ENCODE measurements at regions not wholly inside any gene's neighbourhood (a gene's known extent, or its start where the extent isn't known, plus 50 kb on each side); places are given as distances from the start of the nearest gene placed in this dataset.

DNA sequence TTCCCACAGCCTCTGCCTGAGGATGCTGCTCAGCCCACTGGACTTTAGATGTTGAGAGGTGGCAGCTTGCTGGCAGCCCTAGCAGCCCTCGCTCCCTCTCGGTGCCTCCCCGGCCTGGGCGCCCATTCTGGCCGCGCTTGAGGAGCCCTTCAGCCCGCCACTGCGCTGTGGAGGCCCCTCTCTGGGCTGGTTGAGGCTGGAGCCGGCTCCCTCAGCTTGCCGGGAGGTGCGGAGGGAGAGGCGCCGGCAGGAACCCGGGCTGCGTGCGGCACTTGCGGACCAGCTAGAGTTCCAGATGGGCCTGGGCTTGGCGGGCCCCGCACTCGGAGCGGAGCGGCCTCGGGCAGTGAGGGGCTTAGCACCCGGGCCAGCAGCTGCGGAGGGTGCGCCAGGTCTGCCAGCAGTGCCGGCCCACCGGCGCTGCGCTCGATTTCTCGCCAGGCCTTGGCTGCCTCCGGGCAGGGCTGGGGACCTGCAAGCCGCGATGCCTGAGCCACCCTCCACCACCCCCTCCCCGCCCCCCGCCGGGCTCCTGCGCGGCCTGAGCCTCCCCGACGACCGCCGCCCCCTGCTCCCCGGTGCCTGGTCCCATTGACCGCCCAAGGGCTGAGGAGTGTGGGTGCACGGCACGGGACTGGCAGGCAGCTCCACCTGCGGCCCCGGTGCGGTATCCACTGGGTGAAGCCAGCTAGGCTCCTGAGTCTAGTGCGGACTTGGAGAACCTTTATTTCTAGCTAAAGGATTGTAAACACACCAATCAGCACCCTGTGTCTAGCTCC lies 446.2 kb downstream of the INSC start:
- peaks cover 9% of the 10 kb centered on the region for H3K4me1 ChIP-seq (ENCODE audit: control insufficient read depth, insufficient read depth, low read length)
- 99% methylated on average over 41 of the region's 52 CpGs for WGBS (ENCODE audit: insufficient coverage)
- H3K9me3 ChIP-seq (ENCODE audit: control insufficient read depth, insufficient read depth, low read length), result no peaks in the 10 kb centered on the region
- H3K36me3 ChIP-seq (ENCODE audit: control insufficient read depth, insufficient read depth, low read length), result no peaks in the 10 kb centered on the region
- no peak overlapping the region for H3K4me3 ChIP-seq (ENCODE audit: low read depth, low read length)
- H3K27me3 ChIP-seq (ENCODE audit: control insufficient read depth, insufficient read depth, low read length), result no peaks in the 10 kb centered on the region
- no peak for DNase-seq (ENCODE audit: low read depth in 4 of 6, low spot score in 6 of 6)
- H3K27ac ChIP-seq (ENCODE audit: low read depth, low read length), result no peak overlapping the region

DNA sequence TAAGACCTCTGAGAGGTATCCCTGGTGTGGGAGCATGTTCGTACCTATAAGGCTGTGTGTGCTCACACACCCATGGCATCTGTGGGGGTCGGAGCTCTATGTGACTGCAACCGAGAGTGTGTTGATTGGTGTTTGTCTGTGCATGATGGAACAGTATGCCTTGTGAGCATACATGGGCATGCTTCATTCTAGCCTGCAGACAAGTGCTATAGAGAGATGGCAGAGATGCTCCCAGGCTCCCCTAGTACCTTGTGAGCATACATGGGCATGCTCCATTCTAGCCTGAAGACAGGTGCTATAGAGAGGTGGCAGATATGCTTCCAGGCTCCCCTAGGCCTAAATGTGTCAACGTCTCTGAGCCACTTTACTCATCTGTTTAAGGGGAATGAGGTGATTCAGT lies 447.5 kb downstream of the INSC start:
- no peaks in the 10 kb centered on the region for H3K36me3 ChIP-seq (ENCODE audit: control insufficient read depth, insufficient read depth, low read length)
- 100% methylated on average over 2 of the region's 4 CpGs for WGBS (ENCODE audit: insufficient coverage)
- no peak overlapping the region for H3K27ac ChIP-seq (ENCODE audit: low read depth, low read length)
- H3K9me3 ChIP-seq (ENCODE audit: control insufficient read depth, insufficient read depth, low read length), result no peaks in the 10 kb centered on the region
- H3K4me3 ChIP-seq (ENCODE audit: low read depth, low read length), result no peak overlapping the region
- DNase-seq (ENCODE audit: low read depth in 4 of 6, low spot score in 6 of 6), result no peak
- H3K4me1 ChIP-seq (ENCODE audit: control insufficient read depth, insufficient read depth, low read length), result peaks cover 14% of the 10 kb centered on the region
- no peaks in the 10 kb centered on the region for H3K27me3 ChIP-seq (ENCODE audit: control insufficient read depth, insufficient read depth, low read length)

DNA sequence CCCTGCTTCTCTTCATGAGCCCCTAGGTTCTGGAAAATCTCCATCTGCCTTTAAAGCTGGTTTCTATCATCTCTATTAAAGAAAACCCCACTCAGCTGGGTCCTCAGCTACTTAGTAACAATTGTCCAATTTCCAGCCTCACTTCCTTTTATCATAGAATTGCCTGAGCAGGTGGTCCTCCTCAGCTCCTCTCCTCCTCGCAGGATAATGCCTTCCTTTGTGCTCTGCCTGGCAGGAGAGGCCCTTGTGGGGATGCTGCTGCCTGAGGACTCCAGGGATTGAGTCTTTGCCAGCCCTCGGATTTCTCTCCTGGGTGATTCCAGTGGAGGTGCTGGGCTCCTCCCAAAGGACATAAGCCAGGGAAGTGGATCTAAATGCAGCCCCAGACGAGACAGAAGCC lies 448.3 kb downstream of the INSC start:
- 25% methylated on average over 2 of the region's 3 CpGs for WGBS (ENCODE audit: insufficient coverage)
- DNase-seq (ENCODE audit: low read depth in 4 of 6, low spot score in 6 of 6), result peak in 2 of 6 donors; percentile 35 to 48
- H3K4me3 ChIP-seq (ENCODE audit: low read depth, low read length), result no peak overlapping the region
- no peaks in the 10 kb centered on the region for H3K27me3 ChIP-seq (ENCODE audit: control insufficient read depth, insufficient read depth, low read length)
- no peaks in the 10 kb centered on the region for H3K9me3 ChIP-seq (ENCODE audit: control insufficient read depth, insufficient read depth, low read length)
- peaks cover 14% of the 10 kb centered on the region for H3K4me1 ChIP-seq (ENCODE audit: control insufficient read depth, insufficient read depth, low read length)
- no peak overlapping the region for H3K27ac ChIP-seq (ENCODE audit: low read depth, low read length)
- no peaks in the 10 kb centered on the region for H3K36me3 ChIP-seq (ENCODE audit: control insufficient read depth, insufficient read depth, low read length)

DNA sequence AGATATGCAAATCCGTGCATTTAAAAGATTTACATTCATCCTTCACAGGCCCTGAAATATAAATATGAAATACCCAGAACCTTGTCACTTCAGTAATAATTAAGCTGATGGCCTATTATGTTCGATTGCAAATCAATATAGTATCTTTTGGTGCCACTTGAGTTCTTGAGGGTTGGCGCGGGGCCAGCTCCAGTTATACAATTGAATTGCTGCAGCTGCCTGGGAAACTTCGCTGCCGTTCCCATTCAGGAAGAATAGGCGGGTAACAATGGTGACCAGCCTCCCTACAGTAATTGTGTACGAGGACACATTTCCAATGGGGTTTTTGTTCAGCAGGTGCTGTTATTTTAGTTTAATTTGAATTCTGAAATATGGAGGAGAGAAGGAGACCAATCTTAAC lies 451.2 kb downstream of the INSC start:
- H3K4me1 ChIP-seq (ENCODE audit: control insufficient read depth, insufficient read depth, low read length), result peaks cover 10% of the 10 kb centered on the region
- H3K27me3 ChIP-seq (ENCODE audit: control insufficient read depth, insufficient read depth, low read length), result no peaks in the 10 kb centered on the region
- DNase-seq (ENCODE audit: low read depth in 4 of 6, low spot score in 6 of 6), result peak in 2 of 6 donors; percentile 64 to 76
- H3K36me3 ChIP-seq (ENCODE audit: control insufficient read depth, insufficient read depth, low read length), result no peaks in the 10 kb centered on the region
- H3K27ac ChIP-seq (ENCODE audit: low read depth, low read length), result no peak overlapping the region
- H3K4me3 ChIP-seq (ENCODE audit: low read depth, low read length), result no peak overlapping the region
- no peaks in the 10 kb centered on the region for H3K9me3 ChIP-seq (ENCODE audit: control insufficient read depth, insufficient read depth, low read length)
- 37% methylated on average over 5 of the region's 8 CpGs for WGBS (ENCODE audit: insufficient coverage)

DNA sequence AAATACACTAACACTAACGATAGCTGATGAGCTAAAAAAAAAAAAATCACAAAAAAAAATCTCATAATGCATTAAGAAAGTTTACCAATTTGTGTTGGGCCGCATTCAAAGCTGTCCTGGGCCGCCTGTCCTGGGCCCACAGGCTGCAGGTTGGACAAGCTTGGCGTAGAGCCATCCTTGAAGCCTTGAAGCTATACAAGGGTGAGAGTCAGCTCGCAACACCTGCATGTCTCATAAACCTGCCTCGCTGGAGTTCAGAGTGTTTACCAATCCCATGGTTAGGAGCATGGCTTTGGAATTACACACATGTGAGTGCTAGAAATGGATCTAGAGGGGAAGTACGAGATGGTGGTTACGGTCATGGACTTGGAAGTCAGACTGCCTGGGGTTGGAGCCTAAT lies 453.7 kb downstream of the INSC start:
- no peak for DNase-seq (ENCODE audit: low read depth in 4 of 6, low spot score in 6 of 6)
- no peaks in the 10 kb centered on the region for H3K36me3 ChIP-seq (ENCODE audit: control insufficient read depth, insufficient read depth, low read length)
- H3K9me3 ChIP-seq (ENCODE audit: control insufficient read depth, insufficient read depth, low read length), result no peaks in the 10 kb centered on the region
- H3K27ac ChIP-seq (ENCODE audit: low read depth, low read length), result no peak overlapping the region
- WGBS (ENCODE audit: insufficient coverage), result 96% methylated on average over 6 of the region's 8 CpGs
- no peaks in the 10 kb centered on the region for H3K27me3 ChIP-seq (ENCODE audit: control insufficient read depth, insufficient read depth, low read length)
- peaks cover 6% of the 10 kb centered on the region for H3K4me1 ChIP-seq (ENCODE audit: control insufficient read depth, insufficient read depth, low read length)
- H3K4me3 ChIP-seq (ENCODE audit: low read depth, low read length), result no peak overlapping the region

DNA sequence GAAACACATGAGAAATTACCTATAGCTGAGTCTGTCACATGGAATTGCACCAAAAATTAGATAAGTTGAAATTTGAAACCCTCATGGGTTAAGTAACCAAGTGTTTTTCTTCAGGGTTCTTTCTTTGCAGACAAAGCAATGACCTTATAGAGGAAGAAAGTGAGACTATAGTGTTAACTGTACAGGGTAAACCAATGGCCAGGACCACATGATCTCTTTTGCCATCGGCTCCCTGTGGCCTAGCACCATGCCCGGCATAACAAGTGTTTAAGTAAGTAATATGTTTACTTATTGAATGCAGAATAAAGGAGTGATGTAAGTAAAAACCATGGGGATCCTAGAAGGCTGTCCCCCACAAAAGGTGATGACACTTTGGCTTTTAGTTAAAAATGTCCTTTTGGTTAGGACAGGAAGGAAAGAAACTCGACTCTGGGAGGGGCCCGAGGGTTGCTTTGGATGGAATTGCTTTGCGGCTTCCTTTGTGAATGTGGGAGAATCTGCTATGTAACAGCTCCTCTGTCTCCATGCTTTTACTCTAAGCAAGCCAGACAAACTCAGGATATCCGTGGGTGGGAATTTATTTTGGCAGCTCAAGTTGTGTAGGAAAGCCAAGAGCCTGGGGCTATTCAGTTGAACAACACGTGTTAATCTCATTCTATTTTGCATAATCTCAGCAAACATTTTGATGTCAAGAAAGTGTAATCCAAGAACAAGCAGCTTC lies 454.7 kb downstream of the INSC start:
- peak in 4 of 6 donors; percentile 15 to 82 (median 42) for DNase-seq (ENCODE audit: low read depth in 4 of 6, low spot score in 6 of 6)
- no peaks in the 10 kb centered on the region for H3K27me3 ChIP-seq (ENCODE audit: control insufficient read depth, insufficient read depth, low read length)
- no peaks in the 10 kb centered on the region for H3K36me3 ChIP-seq (ENCODE audit: control insufficient read depth, insufficient read depth, low read length)
- no peak overlapping the region for H3K27ac ChIP-seq (ENCODE audit: low read depth, low read length)
- H3K4me3 ChIP-seq (ENCODE audit: low read depth, low read length), result no peak overlapping the region
- WGBS (ENCODE audit: insufficient coverage), result 20% methylated on average over 3 of the region's 7 CpGs
- peaks cover 6% of the 10 kb centered on the region for H3K4me1 ChIP-seq (ENCODE audit: control insufficient read depth, insufficient read depth, low read length)
- H3K9me3 ChIP-seq (ENCODE audit: control insufficient read depth, insufficient read depth, low read length), result no peaks in the 10 kb centered on the region

DNA sequence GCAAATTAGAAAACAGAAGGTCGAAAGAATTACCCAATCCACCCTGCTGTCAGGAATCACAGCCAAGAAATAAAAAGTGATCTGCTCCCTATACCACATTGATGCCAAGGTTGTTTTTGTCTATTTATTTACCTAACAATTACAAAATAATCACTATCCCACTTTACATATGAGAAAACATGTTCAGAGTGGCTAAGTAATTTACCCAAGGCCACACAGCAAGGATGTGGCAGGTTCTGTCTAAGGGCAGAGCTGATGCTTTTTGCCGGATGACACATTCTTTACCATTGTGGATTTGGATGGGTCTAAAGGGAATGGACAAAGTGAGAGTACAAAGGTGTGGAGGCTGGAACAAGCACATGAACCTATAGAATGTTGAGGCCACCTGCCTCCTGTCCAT lies 460.7 kb downstream of the INSC start:
- no peaks in the 10 kb centered on the region for H3K4me1 ChIP-seq (ENCODE audit: control insufficient read depth, insufficient read depth, low read length)
- no peak for DNase-seq (ENCODE audit: low read depth in 4 of 6, low spot score in 6 of 6)
- H3K36me3 ChIP-seq (ENCODE audit: control insufficient read depth, insufficient read depth, low read length), result no peaks in the 10 kb centered on the region
- H3K4me3 ChIP-seq (ENCODE audit: low read depth, low read length), result no peak overlapping the region
- no peak overlapping the region for H3K27ac ChIP-seq (ENCODE audit: low read depth, low read length)
- H3K9me3 ChIP-seq (ENCODE audit: control insufficient read depth, insufficient read depth, low read length), result no peaks in the 10 kb centered on the region
- H3K27me3 ChIP-seq (ENCODE audit: control insufficient read depth, insufficient read depth, low read length), result no peaks in the 10 kb centered on the region
- 82% methylated on average over 1 of the region's 2 CpGs for WGBS (ENCODE audit: insufficient coverage)

DNA sequence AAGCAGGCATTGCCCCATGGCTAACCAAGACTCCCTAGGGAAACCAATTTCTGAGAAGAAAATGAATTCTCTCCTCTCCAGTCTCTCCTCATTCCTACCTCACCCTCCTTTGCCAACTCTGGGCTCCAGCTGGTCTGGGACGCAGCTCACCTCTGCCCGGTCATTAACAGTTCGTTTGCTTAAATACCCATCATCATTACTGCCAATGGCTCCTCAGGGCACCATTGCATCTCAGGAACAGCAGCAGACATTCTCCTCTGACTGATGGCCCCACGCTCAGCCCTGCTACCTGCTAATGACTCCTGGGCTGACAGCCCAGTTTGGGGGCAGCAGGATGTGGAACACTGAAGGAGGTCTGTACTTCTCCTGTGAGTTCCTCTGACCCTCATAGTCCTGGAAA lies 462.0 kb downstream of the INSC start:
- peak in 1 of 6 donors; percentile 73 for DNase-seq (ENCODE audit: low read depth in 4 of 6, low spot score in 6 of 6)
- no peaks in the 10 kb centered on the region for H3K4me1 ChIP-seq (ENCODE audit: control insufficient read depth, insufficient read depth, low read length)
- WGBS (ENCODE audit: insufficient coverage), result 44% methylated on average over 4 of the region's 4 CpGs
- H3K27me3 ChIP-seq (ENCODE audit: control insufficient read depth, insufficient read depth, low read length), result no peaks in the 10 kb centered on the region
- no peaks in the 10 kb centered on the region for H3K9me3 ChIP-seq (ENCODE audit: control insufficient read depth, insufficient read depth, low read length)
- no peak overlapping the region for H3K27ac ChIP-seq (ENCODE audit: low read depth, low read length)
- H3K4me3 ChIP-seq (ENCODE audit: low read depth, low read length), result no peak overlapping the region
- no peaks in the 10 kb centered on the region for H3K36me3 ChIP-seq (ENCODE audit: control insufficient read depth, insufficient read depth, low read length)

DNA sequence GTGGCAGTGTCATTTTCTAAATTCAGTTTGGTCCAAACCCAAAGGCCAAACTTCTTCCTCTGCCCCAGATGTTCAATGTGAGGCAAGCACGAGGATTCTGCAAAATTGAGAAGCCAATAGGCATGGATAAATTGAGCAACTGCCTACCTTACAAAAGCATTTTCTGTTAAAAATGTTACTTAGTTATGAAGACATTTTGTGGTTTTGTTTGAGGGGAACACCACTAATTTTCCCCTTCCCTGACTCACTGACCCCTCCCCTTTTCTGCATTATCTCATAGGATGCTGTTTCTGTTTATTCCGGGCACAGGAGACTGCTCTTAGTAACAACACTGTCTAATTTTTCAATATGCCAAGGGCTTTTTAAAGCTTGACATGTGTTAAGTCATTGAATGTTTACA lies 462.8 kb downstream of the INSC start:
- H3K4me3 ChIP-seq (ENCODE audit: low read depth, low read length), result no peak overlapping the region
- H3K4me1 ChIP-seq (ENCODE audit: control insufficient read depth, insufficient read depth, low read length), result no peaks in the 10 kb centered on the region
- no peak overlapping the region for H3K27ac ChIP-seq (ENCODE audit: low read depth, low read length)
- WGBS (ENCODE audit: insufficient coverage), result no CpG with 5 or more reads among the region's 2 CpGs
- H3K36me3 ChIP-seq (ENCODE audit: control insufficient read depth, insufficient read depth, low read length), result no peaks in the 10 kb centered on the region
- H3K27me3 ChIP-seq (ENCODE audit: control insufficient read depth, insufficient read depth, low read length), result no peaks in the 10 kb centered on the region
- no peaks in the 10 kb centered on the region for H3K9me3 ChIP-seq (ENCODE audit: control insufficient read depth, insufficient read depth, low read length)
- no peak for DNase-seq (ENCODE audit: low read depth in 4 of 6, low spot score in 6 of 6)

All from spinal cord (tissue), 9 donors.